ENCODE measurements at regions not wholly inside any gene's neighbourhood (a gene's known extent, or its start where the extent isn't known, plus 50 kb on each side); places are given as distances from the start of the nearest gene placed in this dataset.
A peak's percentile ranks its signal among the peaks of the same experiment; 100 is the strongest.

DNA sequence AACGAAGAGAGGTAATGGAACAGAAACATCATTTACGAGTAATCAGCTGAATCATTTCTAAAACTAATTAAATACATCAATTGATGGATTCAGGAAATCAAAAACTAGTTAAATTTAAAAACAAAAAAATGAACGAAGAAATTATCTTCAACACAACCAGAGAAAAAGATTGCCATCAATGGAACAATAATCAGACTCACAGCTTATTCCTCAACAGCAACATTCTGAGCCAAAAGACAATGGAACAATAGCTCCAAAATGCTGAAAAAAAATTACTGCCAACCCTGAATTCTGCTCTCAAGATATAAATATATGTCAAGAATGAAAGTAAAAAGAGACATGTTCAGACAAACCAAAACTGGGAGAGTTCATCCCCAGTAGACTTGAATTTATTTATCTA lies 65.5 kb upstream of the KLF3 start:
- DNase-seq (ENCODE audit: low spot score) (no peak), ATAC-seq (ENCODE audit: low read depth) (no peak)
- Histone ChIP-seq H3K27me3 (ENCODE audit: insufficient read depth, poor library complexity, severe bottlenecking) (no peaks in the 10 kb centered on the region), H3K27ac (ENCODE audit: poor library complexity, severe bottlenecking) (no peak overlapping the region), H3K9me3 (ENCODE audit: severe bottlenecking) (peaks cover 2% of the 10 kb centered on the region), H3K36me3 (ENCODE audit: low read depth) (no peaks in the 10 kb centered on the region), H3K4me3 (ENCODE audit: severe bottlenecking) (no peak overlapping the region), H3K4me1 (ENCODE audit: insufficient read depth, poor library complexity, severe bottlenecking) (peaks cover 12% of the 10 kb centered on the region)
- TF ChIP-seq, protein P1, sequence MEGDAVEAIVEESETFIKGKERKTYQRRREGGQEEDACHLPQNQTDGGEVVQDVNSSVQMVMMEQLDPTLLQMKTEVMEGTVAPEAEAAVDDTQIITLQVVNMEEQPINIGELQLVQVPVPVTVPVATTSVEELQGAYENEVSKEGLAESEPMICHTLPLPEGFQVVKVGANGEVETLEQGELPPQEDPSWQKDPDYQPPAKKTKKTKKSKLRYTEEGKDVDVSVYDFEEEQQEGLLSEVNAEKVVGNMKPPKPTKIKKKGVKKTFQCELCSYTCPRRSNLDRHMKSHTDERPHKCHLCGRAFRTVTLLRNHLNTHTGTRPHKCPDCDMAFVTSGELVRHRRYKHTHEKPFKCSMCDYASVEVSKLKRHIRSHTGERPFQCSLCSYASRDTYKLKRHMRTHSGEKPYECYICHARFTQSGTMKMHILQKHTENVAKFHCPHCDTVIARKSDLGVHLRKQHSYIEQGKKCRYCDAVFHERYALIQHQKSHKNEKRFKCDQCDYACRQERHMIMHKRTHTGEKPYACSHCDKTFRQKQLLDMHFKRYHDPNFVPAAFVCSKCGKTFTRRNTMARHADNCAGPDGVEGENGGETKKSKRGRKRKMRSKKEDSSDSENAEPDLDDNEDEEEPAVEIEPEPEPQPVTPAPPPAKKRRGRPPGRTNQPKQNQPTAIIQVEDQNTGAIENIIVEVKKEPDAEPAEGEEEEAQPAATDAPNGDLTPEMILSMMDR (IDR thresholded peaks at IDR 0.05; ENCODE audit: poor library complexity, severe bottlenecking) = no peak

DNA sequence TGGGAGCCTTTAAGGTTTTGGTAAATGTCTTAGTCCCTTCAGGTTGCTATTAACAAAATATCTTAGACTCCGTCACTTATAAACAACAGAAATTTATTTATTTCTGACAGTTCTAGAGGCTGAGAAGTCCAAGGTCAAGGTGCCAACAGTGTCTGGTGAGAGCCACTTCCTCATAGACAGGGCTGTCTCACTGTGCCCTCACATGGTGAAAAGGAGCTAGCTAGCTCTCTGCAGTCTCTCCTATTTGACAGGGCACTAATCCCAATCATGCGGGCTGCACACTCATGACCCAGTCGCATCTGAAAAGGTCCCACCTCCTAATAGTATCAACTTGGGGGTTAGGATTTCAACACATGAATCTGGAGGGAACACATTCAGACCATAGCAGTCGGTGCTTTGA lies 63.4 kb upstream of the KLF3 start:
- DNase-seq (ENCODE audit: low spot score) = no peak
- H3K4me1 ChIP-seq (ENCODE audit: insufficient read depth, poor library complexity, severe bottlenecking) = peaks cover 12% of the 10 kb centered on the region
- ATAC-seq (ENCODE audit: low read depth) = 0 out of 3 replicates have a peak, but pooled peaks have one; percentile 24
- no peaks in the 10 kb centered on the region for H3K36me3 ChIP-seq (ENCODE audit: low read depth)
- no peak overlapping the region for H3K4me3 ChIP-seq (ENCODE audit: severe bottlenecking)
- H3K9me3 ChIP-seq (ENCODE audit: severe bottlenecking) = peaks cover 2% of the 10 kb centered on the region
- H3K27ac ChIP-seq (ENCODE audit: poor library complexity, severe bottlenecking) = peak overlapping the region; percentile 16
- H3K27me3 ChIP-seq (ENCODE audit: insufficient read depth, poor library complexity, severe bottlenecking) = no peaks in the 10 kb centered on the region
- TF ChIP-seq, protein P1 (IDR thresholded peaks at IDR 0.05; ENCODE audit: poor library complexity, severe bottlenecking) = no peak

DNA sequence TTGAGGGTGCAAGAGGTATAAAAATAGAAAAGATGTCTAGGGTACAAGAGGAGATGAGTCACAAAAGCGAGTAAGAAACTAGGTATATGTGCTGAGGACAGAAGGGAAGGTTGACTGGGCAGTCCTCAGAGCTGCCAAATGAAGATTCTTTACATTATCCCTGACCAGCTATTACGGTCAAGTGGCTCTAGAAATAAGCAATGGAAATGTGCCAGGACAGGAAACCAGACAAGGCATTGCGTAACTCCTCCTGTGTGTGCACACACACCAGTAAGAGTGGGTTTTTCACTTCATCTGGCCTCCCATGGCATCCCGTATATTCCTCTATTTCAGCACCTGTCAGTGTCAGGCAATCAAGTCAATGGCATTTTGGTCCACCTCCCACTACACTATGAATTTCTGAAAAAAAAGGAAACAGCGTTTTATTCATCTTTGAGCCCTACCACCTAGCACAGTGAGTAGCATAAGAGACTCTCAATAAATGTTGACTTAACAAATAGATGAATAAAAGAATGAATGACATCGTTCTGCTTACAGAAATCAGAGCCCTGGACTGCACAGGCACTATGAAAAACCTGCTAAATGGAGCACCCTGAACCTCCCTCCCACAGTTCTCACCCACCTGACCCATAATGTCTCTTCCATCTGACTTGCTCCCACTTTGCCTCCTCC lies 62.6 kb upstream of the KLF3 start:
- H3K4me3 ChIP-seq (ENCODE audit: severe bottlenecking) = no peak overlapping the region

DNA sequence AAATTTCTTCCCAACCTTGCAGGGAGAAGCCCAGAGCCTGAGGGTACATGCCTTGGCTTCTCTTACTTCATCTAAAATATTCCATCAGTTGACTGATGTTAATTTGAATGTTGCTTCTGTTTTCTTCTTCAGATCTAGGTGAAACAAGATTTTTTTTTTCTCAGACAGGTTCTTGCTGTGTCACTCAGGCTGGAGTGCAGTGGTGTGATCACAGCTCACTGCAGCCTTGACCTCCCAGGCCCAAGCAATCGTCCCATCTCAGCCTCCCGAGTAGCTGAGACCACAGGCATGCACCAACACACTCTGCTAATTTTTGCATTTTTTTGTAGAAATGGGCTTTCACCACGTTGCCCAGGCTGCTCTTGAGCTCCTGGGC lies 62.1 kb upstream of the KLF3 start:
- Histone ChIP-seq H3K4me1 (ENCODE audit: insufficient read depth, poor library complexity, severe bottlenecking) (peaks cover 12% of the 10 kb centered on the region), H3K36me3 (ENCODE audit: low read depth) (no peaks in the 10 kb centered on the region), H3K9me3 (ENCODE audit: severe bottlenecking) (peaks cover 2% of the 10 kb centered on the region), H3K27ac (ENCODE audit: poor library complexity, severe bottlenecking) (peak overlapping the region; percentile 16), H3K27me3 (ENCODE audit: insufficient read depth, poor library complexity, severe bottlenecking) (no peaks in the 10 kb centered on the region), H3K4me3 (ENCODE audit: severe bottlenecking) (no peak overlapping the region)
- DNase-seq (ENCODE audit: low spot score) (no peak), ATAC-seq (ENCODE audit: low read depth) (no peak)
- TF ChIP-seq, protein P1 (IDR thresholded peaks at IDR 0.05; ENCODE audit: poor library complexity, severe bottlenecking) = no peak

More for the DNA sequence above, 62.6 kb upstream of the KLF3 start:
- H3K4me1 ChIP-seq (ENCODE audit: insufficient read depth, poor library complexity, severe bottlenecking) = peaks cover 12% of the 10 kb centered on the region
- no peaks in the 10 kb centered on the region for H3K27me3 ChIP-seq (ENCODE audit: insufficient read depth, poor library complexity, severe bottlenecking)
- ATAC-seq (ENCODE audit: low read depth) = peak; percentile 74
- TF ChIP-seq, protein P1 (IDR thresholded peaks at IDR 0.05; ENCODE audit: poor library complexity, severe bottlenecking) = no peak
- DNase-seq (ENCODE audit: low spot score) = no peak
- peak overlapping the region; percentile 16 for H3K27ac ChIP-seq (ENCODE audit: poor library complexity, severe bottlenecking)
- H3K9me3 ChIP-seq (ENCODE audit: severe bottlenecking) = peaks cover 2% of the 10 kb centered on the region
- H3K36me3 ChIP-seq (ENCODE audit: low read depth) = no peaks in the 10 kb centered on the region

DNA sequence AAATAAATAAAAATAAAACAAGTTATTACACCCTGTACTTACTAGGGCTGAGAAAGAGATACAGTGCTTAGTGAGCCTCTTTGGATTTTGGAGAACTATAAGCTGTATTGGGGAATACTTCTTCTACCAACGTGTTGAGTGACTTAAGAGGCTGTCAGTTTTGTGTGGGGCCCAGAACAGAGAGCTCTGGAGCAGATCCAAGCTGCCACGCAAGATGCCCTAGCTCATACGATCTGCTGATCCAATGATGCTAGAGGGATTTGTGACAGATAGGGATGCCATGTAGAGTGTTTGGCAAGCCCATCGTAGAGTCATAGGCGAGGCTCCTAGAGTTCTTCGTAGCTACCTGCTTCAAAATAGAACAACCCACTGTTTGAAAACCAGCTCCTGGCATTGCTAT lies 60.3 kb upstream of the KLF3 start:
- no peak for ATAC-seq (ENCODE audit: low read depth)
- no peak overlapping the region for H3K4me3 ChIP-seq (ENCODE audit: severe bottlenecking)
- H3K27me3 ChIP-seq (ENCODE audit: insufficient read depth, poor library complexity, severe bottlenecking) = no peaks in the 10 kb centered on the region

More for the DNA sequence above, 60.3 kb upstream of the KLF3 start:
- no peaks in the 10 kb centered on the region for H3K36me3 ChIP-seq (ENCODE audit: low read depth)
- no peak for DNase-seq (ENCODE audit: low spot score)
- peaks cover 12% of the 10 kb centered on the region for H3K4me1 ChIP-seq (ENCODE audit: insufficient read depth, poor library complexity, severe bottlenecking)
- H3K9me3 ChIP-seq (ENCODE audit: severe bottlenecking) = no peaks in the 10 kb centered on the region
- TF ChIP-seq, protein P1 (IDR thresholded peaks at IDR 0.05; ENCODE audit: poor library complexity, severe bottlenecking) = no peak
- H3K27ac ChIP-seq (ENCODE audit: poor library complexity, severe bottlenecking) = no peak overlapping the region

All from RWPE2 (cell line).